Bronchial epithelial cell (primary cell): ENCODE measurements at regions not wholly inside any gene's neighbourhood (a gene's known extent, or its start where the extent isn't known, plus 50 kb on each side); places are given as distances from the start of the nearest gene placed in this dataset.

ENCODE experiments used
- DNase-seq: peaks from one replicate; pipeline ENCODE4 v3.0.0-alpha.2; 2010; ENCODE audit warnings: low read depth
- FAIRE-seq: peaks from 2 replicates; lab custom pipeline; 2011; peaks lifted over from hg19 to GRCh38; lab: Jason Lieb, UNC
- H3K27me3 ChIP-seq: 2 replicates; pipeline ENCODE4 v1.5.1; 2011; ENCODE audit warnings: low read length; ENCODE audit not compliant: control insufficient read depth, insufficient read depth
- H3K36me3 ChIP-seq: 2 replicates; pipeline ENCODE4 v1.5.1; 2011; ENCODE audit warnings: low read length; ENCODE audit not compliant: control insufficient read depth, insufficient read depth
- H3K4me3 ChIP-seq: 2 replicates; pipeline ENCODE4 v1.5.1; 2011; ENCODE audit warnings: mild to moderate bottlenecking, low read depth, low read length, control low read depth
- TF ChIP-seq, protein P1 (sequence below): IDR thresholded peaks from 2 replicates; pipeline ENCODE4 v1.5.1; 2011; ENCODE audit warnings: mild to moderate bottlenecking, moderate library complexity, low read length, control low read depth, inconsistent platforms; ENCODE audit not compliant: insufficient read depth, severe bottlenecking

DNA sequence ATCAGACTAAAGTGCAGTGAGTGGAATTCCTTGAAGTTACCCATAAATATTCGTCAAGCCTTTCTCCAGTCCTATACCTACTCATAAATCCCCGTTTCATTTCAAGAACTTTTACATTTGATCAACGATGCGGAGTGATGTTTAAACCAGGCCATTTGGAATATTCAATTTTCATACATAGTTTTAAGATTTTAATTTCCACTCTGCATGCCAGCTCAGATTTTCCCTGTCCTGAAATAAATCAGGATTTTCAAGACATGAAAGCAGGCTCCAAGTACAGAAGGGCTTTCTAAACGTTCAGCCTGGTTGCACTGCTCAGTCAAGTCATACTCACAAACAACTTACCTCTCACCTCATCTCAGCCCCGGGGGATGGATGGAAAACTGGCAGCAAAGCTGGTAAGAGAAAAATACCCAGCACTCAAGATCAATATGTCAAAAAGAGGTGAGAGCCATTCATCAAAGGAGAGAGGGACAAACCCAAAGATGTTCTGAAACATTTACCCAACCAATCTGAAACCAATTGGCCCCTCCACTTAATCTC, 418.5 kb downstream of the PLPP3 start:
- Histone ChIP-seq H3K4me3 (no peak overlapping the region), H3K36me3 (no peaks in the 10 kb centered on the region), H3K27me3 (no peaks in the 10 kb centered on the region)
- no peak for DNase-seq
- FAIRE-seq, result no peak
- TF ChIP-seq, protein P1, sequence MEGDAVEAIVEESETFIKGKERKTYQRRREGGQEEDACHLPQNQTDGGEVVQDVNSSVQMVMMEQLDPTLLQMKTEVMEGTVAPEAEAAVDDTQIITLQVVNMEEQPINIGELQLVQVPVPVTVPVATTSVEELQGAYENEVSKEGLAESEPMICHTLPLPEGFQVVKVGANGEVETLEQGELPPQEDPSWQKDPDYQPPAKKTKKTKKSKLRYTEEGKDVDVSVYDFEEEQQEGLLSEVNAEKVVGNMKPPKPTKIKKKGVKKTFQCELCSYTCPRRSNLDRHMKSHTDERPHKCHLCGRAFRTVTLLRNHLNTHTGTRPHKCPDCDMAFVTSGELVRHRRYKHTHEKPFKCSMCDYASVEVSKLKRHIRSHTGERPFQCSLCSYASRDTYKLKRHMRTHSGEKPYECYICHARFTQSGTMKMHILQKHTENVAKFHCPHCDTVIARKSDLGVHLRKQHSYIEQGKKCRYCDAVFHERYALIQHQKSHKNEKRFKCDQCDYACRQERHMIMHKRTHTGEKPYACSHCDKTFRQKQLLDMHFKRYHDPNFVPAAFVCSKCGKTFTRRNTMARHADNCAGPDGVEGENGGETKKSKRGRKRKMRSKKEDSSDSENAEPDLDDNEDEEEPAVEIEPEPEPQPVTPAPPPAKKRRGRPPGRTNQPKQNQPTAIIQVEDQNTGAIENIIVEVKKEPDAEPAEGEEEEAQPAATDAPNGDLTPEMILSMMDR, result no peak

- DNase-seq (no peak), FAIRE-seq (no peak)
- Histone ChIP-seq H3K4me3 (no peak overlapping the region), H3K27me3 (no peaks in the 10 kb centered on the region), H3K36me3 (no peaks in the 10 kb centered on the region)
- TF ChIP-seq, protein P1, result no peak
These were observed 422.1 kb downstream of the PLPP3 start for GRCh38 chr1:56156971-56157876.

GRCh38 chr1:56153276-56153675, 426.1 kb downstream of the PLPP3 start:
- no peak overlapping the region for H3K4me3 ChIP-seq
- TF ChIP-seq, protein P1, result no peak
- H3K27me3 ChIP-seq, result no peaks in the 10 kb centered on the region
- DNase-seq (no peak), FAIRE-seq (no peak)
- no peaks in the 10 kb centered on the region for H3K36me3 ChIP-seq

- TF ChIP-seq, protein P1, result no peak
- no peaks in the 10 kb centered on the region for H3K27me3 ChIP-seq
- no peak for FAIRE-seq
- no peak overlapping the region for H3K4me3 ChIP-seq
- no peak for DNase-seq
- H3K36me3 ChIP-seq, result no peaks in the 10 kb centered on the region
These were observed 426.7 kb downstream of the PLPP3 start for GRCh38 chr1:56152635-56153034.

GRCh38 chr1:56151402-56151801, 428.0 kb downstream of the PLPP3 start:
- DNase-seq, result no peak
- no peak for FAIRE-seq
- Histone ChIP-seq H3K36me3 (no peaks in the 10 kb centered on the region), H3K27me3 (no peaks in the 10 kb centered on the region), H3K4me3 (no peak overlapping the region)
- TF ChIP-seq, protein P1, result no peak
